CD14-positive monocyte (primary cell): ENCODE measurements at regions not wholly inside any gene's neighbourhood (a gene's known extent, or its start where the extent isn't known, plus 50 kb on each side); places are given as distances from the start of the nearest gene placed in this dataset.
"Not testable (repeated sequence)": the region's sequence is repeated elsewhere in the genome, so short reads cannot be mapped to it uniquely, and the experiment has no call there.

ENCODE experiments used
- DNase-seq, 3 donors: peaks; one replicate each; pipeline ENCODE4 v3.0.0-alpha.2; 2011 to 2022
- H2AFZ ChIP-seq: 2 replicates; pipeline ENCODE4 v1.6.0; 2012; ENCODE audit warnings: mild to moderate bottlenecking, low read depth, low read length, inconsistent platforms; ENCODE audit not compliant: insufficient read depth, poor library complexity, severe bottlenecking
- H3K27ac ChIP-seq, 2 donors: 1 replicate in 1 of 2; 2 replicates in 1 of 2; pipeline ENCODE4 v1.5.1; 2012 to 2013; ENCODE audit warnings: low read length in 2 of 2, control low read depth in 1 of 2, inconsistent platforms in 1 of 2, low read depth in 1 of 2, mild to moderate bottlenecking in 1 of 2
- H3K27me3 ChIP-seq, 2 donors: one replicate each; pipeline versions ENCODE4 v1.6.0 to v1.6.1; 2011 to 2013; ENCODE audit warnings: low read length in 2 of 2; ENCODE audit not compliant: control insufficient read depth in 2 of 2, insufficient read depth in 2 of 2
- H3K36me3 ChIP-seq, 2 donors: replicated peaks in 1 of 2; 1 replicate in 1 of 2; 2 replicates in 1 of 2; pipeline versions ENCODE4 v1.5.1 to v1.6.1; 2012 to 2013; ENCODE audit warnings: low read length in 2 of 2, control low read depth in 1 of 2, inconsistent platforms in 1 of 2, mild to moderate bottlenecking in 1 of 2; ENCODE audit not compliant: insufficient read depth in 2 of 2, control insufficient read depth in 1 of 2
- H3K4me1 ChIP-seq, 2 donors: 1 replicate in 1 of 2; 2 replicates in 1 of 2; pipeline versions ENCODE4 v1.5.1 to v1.6.1; 2012 to 2013; ENCODE audit warnings: low read length in 2 of 2, control low read depth in 1 of 2, inconsistent platforms in 1 of 2, mild to moderate bottlenecking in 1 of 2, moderate library complexity in 1 of 2; ENCODE audit not compliant: insufficient read depth in 2 of 2, control insufficient read depth in 1 of 2
- H3K4me2 ChIP-seq: replicated peaks from 2 replicates; pipeline ENCODE3; 2012; ENCODE audit warnings: low read length, moderate library complexity, mild to moderate bottlenecking; ENCODE audit not compliant: poor library complexity, severe bottlenecking; ENCODE audit errors: extremely low read depth
- H3K4me3 ChIP-seq, 3 experiments: fragments of 200-600 bp in 1 of 3; sonication (generic) in 1 of 3; replicated peaks in 1 of 3; 1 replicate in 2 of 3; 2 replicates in 1 of 3; pipeline ENCODE4 v1.5.1; 2011 to 2013; ENCODE audit warnings: low read length in 3 of 3, mild to moderate bottlenecking in 3 of 3, control low read depth in 2 of 3, low read depth in 2 of 3, inconsistent platforms in 1 of 3, moderate library complexity in 1 of 3
- H3K79me2 ChIP-seq: 2 replicates; pipeline ENCODE4 v1.6.0; 2012; ENCODE audit warnings: mild to moderate bottlenecking, control low read depth, inconsistent platforms, low read length, moderate library complexity; ENCODE audit not compliant: insufficient read depth
- H3K9ac ChIP-seq: 2 replicates; pipeline ENCODE4 v1.6.0; 2017; ENCODE audit warnings: low read length, mild to moderate bottlenecking; ENCODE audit not compliant: insufficient read depth, poor library complexity, severe bottlenecking
- H3K9me3 ChIP-seq, 2 donors: replicated peaks in 1 of 2; 1 replicate in 1 of 2; 2 replicates in 1 of 2; pipeline versions ENCODE4 v1.5.1 to v1.6.1; 2012 to 2013; ENCODE audit warnings: low read length in 2 of 2, control low read depth in 1 of 2; ENCODE audit not compliant: control insufficient read depth in 1 of 2, insufficient read depth in 1 of 2
- H4K20me1 ChIP-seq: 2 replicates; pipeline ENCODE4 v1.6.0; 2012; ENCODE audit warnings: mild to moderate bottlenecking, low read length, control low read depth, moderate library complexity; ENCODE audit not compliant: insufficient read depth
- H3K27ac Mint-ChIP-seq, 7 donors: one replicate each; pipeline ENCODE4 v1.8.0; 2020; ENCODE audit warnings: mild to moderate bottlenecking in 7 of 7, mixed read lengths in 7 of 7, moderate library complexity in 6 of 7, inconsistent platforms in 2 of 7
- H3K27me3 Mint-ChIP-seq, 3 donors: one replicate each; pipeline ENCODE4 v1.8.0; 2021 to 2022; ENCODE audit warnings: low read depth in 3 of 3, mild to moderate bottlenecking in 3 of 3, mixed read lengths in 3 of 3, moderate library complexity in 3 of 3, inconsistent platforms in 1 of 3
- H3K36me3 Mint-ChIP-seq, 2 donors: one replicate each; pipeline ENCODE4 v1.8.0; 2020; ENCODE audit warnings: mixed read lengths in 2 of 2, inconsistent platforms in 1 of 2, mild to moderate bottlenecking in 1 of 2
- H3K4me1 Mint-ChIP-seq: one replicate; pipeline ENCODE4 v1.8.0; 2020; ENCODE audit warnings: mild to moderate bottlenecking, mixed read lengths
- H3K4me3 Mint-ChIP-seq, 2 donors: one replicate each; pipeline ENCODE4 v1.8.0; 2020; ENCODE audit warnings: mild to moderate bottlenecking in 2 of 2, mixed read lengths in 2 of 2, moderate library complexity in 1 of 2
- H3K9me3 Mint-ChIP-seq, 7 donors: one replicate each; pipeline ENCODE4 v1.8.0; 2020 to 2022; ENCODE audit warnings: mixed read lengths in 7 of 7, mild to moderate bottlenecking in 6 of 7, moderate library complexity in 6 of 7, inconsistent platforms in 2 of 7
- CTCF ChIP-seq: fragments of 200-600 bp; IDR thresholded peaks from one replicate; pipeline ENCODE4 v1.8.0; 2022; ENCODE audit warnings: antibody characterized with exemption, mild to moderate bottlenecking
- WGBS: methylation state at CpG from one replicate; pipeline ENCODE4 v1.1.5; 2013; ENCODE audit warnings: missing lambda C conversion rate; ENCODE audit not compliant: insufficient coverage; 5-methylcytosine and 5-hydroxymethylcytosine counted together
- intact Hi-C, 2 donors: fragments of 100-400 bp; cut with micrococcal nuclease; formaldehyde crosslinking; loops; one replicate each; pipeline versions ENCODE4 v1.15.0 to v1.15.1; 2023

GRCh38 chr13:33679658-33680012 is 138.3 kb upstream of the RFC3 start:
- intact Hi-C loops, result no loop called here
- peak overlapping the region in 1 of 2 donors; percentile 65 for H3K4me3 Mint-ChIP-seq
- Histone ChIP-seq H3K27me3 (no peaks in the 10 kb centered on the region), H3K4me2 (peak overlapping the region; percentile 66), H3K79me2 (no peaks in the 10 kb centered on the region), H3K36me3 (no peaks in the 10 kb centered on the region), H3K4me3 (peak overlapping the region in 2 of 3 experiments; percentile 66 to 70), H3K4me1 (peaks cover 8 to 11% of the 10 kb centered on the region in 2 donors), H3K9ac (no peak overlapping the region), H2AFZ (peak overlapping the region; percentile 46), H4K20me1 (no peaks in the 10 kb centered on the region), H3K27ac (peak overlapping the region; percentile 56 to 74), H3K9me3 (peaks cover 5 to 13% of the 10 kb centered on the region in 2 donors)
- H3K4me1 Mint-ChIP-seq, result peaks cover 18% of the 10 kb centered on the region
- no CpG with 5 or more reads among the region's 1 CpG for WGBS
- DNase-seq, result no peak
- H3K9me3 Mint-ChIP-seq, result peaks cover 2 to 11% (median 2%) of the 10 kb centered on the region in 7 donors
- H3K27me3 Mint-ChIP-seq, result no peaks in the 10 kb centered on the region
- peak overlapping the region in 6 of 7 donors; percentile 27 to 95 (median 78) for H3K27ac Mint-ChIP-seq
- TF ChIP-seq CTCF, result no peak
- no peaks in the 10 kb centered on the region for H3K36me3 Mint-ChIP-seq

- DNase-seq, result no peak
- WGBS, result 97% methylated on average over 16 of the region's 35 CpGs
- Mint-ChIP-seq H3K27ac (no peak overlapping the region), H3K4me1 (peaks cover 7% of the 10 kb centered on the region), H3K4me3 (no peak overlapping the region), H3K36me3 (no peaks in the 10 kb centered on the region), H3K27me3 (peaks cover 0 to 3% (median 0%) of the 10 kb centered on the region in 3 donors), H3K9me3 (peaks cover 2 to 11% (median 5%) of the 10 kb centered on the region in 7 donors)
- Histone ChIP-seq H3K27ac (no peak overlapping the region), H3K4me3 (no peak overlapping the region), H3K4me2 (no peak overlapping the region), H3K79me2 (no peaks in the 10 kb centered on the region), H3K36me3 (no peaks in the 10 kb centered on the region), H3K9ac (no peak overlapping the region), H2AFZ (no peak overlapping the region), H4K20me1 (no peaks in the 10 kb centered on the region), H3K27me3 (no peaks in the 10 kb centered on the region), H3K4me1 (peaks cover 8% of the 10 kb centered on the region in 2 donors), H3K9me3 (peaks cover 5 to 13% of the 10 kb centered on the region in 2 donors)
- intact Hi-C loops, result no loop called here
- TF ChIP-seq CTCF, result no peak
Observed at GRCh38 chr13:33682020-33682564, 135.9 kb upstream of the RFC3 start.

GRCh38 chr13:33682646-33683045 is 135.3 kb upstream of the RFC3 start:
- H3K79me2 ChIP-seq, H2AFZ ChIP-seq, H3K36me3 ChIP-seq, H3K27ac Mint-ChIP-seq, H3K36me3 Mint-ChIP-seq, DNase-seq, H3K4me1 Mint-ChIP-seq, H3K27me3 ChIP-seq, H4K20me1 ChIP-seq, H3K4me3 ChIP-seq, H3K9ac ChIP-seq, H3K27me3 Mint-ChIP-seq, H3K4me1 ChIP-seq, H3K4me2 ChIP-seq, H3K4me3 Mint-ChIP-seq, intact Hi-C loops, H3K27ac ChIP-seq: not testable (repeated sequence)
- WGBS, result 91% methylated on average over 5 of the region's 5 CpGs
- peaks cover 5 to 13% of the 10 kb centered on the region in 2 donors for H3K9me3 ChIP-seq
- H3K9me3 Mint-ChIP-seq, result peaks cover 2 to 11% (median 5%) of the 10 kb centered on the region in 7 donors
